A673 (cell line): ENCODE measurements at regions not wholly inside any gene's neighbourhood (a gene's known extent, or its start where the extent isn't known, plus 50 kb on each side); places are given as distances from the start of the nearest gene placed in this dataset.

Experiments used
- BruUV-seq: library from RNA; stranded (reverse); fragments of 400-500 nt; replicated peaks from 2 replicates; lab custom pipeline; 2021; lab: Mats Ljungman, UMichigan
- CTCF ChIA-PET: fragments of 300-600 bp; sonication (Branson Sonifier 250); formaldehyde crosslinking; loops from one replicate; lab custom pipeline; 2022; ENCODE audit warnings: antibody characterized with exemption; lab: Charles Lee
- POLR2A ChIA-PET: fragments of 300-600 bp; sonication (Branson Sonifier 250); formaldehyde crosslinking; loops from one replicate; lab custom pipeline; 2022; ENCODE audit warnings: antibody characterized with exemption; ENCODE audit not compliant: low non-redundant PET; lab: Charles Lee
- DNase-seq: peaks from one replicate; pipeline ENCODE4 v3.0.0-alpha.2; 2015; ENCODE audit warnings: low spot score
- H3K27ac ChIP-seq: fragments of 200-600 bp; sonication (generic); 2 replicates; pipeline ENCODE4 v1.5.1; 2016; ENCODE audit warnings: mixed run types, low read depth, mild to moderate bottlenecking, mixed read lengths, antibody characterized with exemption, low read length; ENCODE audit not compliant: poor library complexity, severe bottlenecking
- H3K27me3 ChIP-seq: fragments of 200-600 bp; sonication (generic); replicated peaks from 2 replicates; pipeline ENCODE4 v1.6.1; 2017; ENCODE audit warnings: mixed run types, low read depth, mild to moderate bottlenecking, mixed read lengths, antibody characterized with exemption, low read length; ENCODE audit not compliant: insufficient read depth, poor library complexity
- H3K36me3 ChIP-seq: fragments of 200-600 bp; sonication (generic); 2 replicates; pipeline ENCODE4 v1.6.1; 2016; ENCODE audit warnings: mixed run types, mild to moderate bottlenecking, mixed read lengths, antibody characterized with exemption, low read length; ENCODE audit not compliant: insufficient read depth, poor library complexity, severe bottlenecking
- H3K4me1 ChIP-seq: fragments of 200-600 bp; sonication (generic); 2 replicates; pipeline ENCODE4 v1.6.1; 2017; ENCODE audit warnings: mixed run types, mild to moderate bottlenecking, mixed read lengths, antibody characterized with exemption, low read length; ENCODE audit not compliant: insufficient read depth, poor library complexity, severe bottlenecking
- H3K4me3 ChIP-seq: fragments of 200-600 bp; sonication (generic); 2 replicates; pipeline ENCODE4 v1.5.1; 2016; ENCODE audit warnings: low read depth, mixed run types, mild to moderate bottlenecking, mixed read lengths, low read length; ENCODE audit not compliant: poor library complexity, severe bottlenecking
- H3K9me3 ChIP-seq: fragments of 200-600 bp; sonication (generic); 2 replicates; pipeline ENCODE4 v1.6.1; 2016; ENCODE audit warnings: mixed run types, low read depth, mild to moderate bottlenecking, mixed read lengths, antibody characterized with exemption, low read length; ENCODE audit not compliant: poor library complexity, severe bottlenecking
- CTCF ChIP-seq: fragments of 300-800, 200-600 bp; sonication (generic); conservative IDR thresholded peaks from 2 replicates; pipeline ENCODE4 v1.5.1; 2017; ENCODE audit warnings: low read depth, mild to moderate bottlenecking, antibody characterized with exemption, low read length, moderate library complexity, mixed read lengths
- EZH2 ChIP-seq: fragments of 200-600 bp; sonication (generic); IDR thresholded peaks from 2 replicates; pipeline ENCODE4 v1.6.1; 2017; ENCODE audit warnings: borderline replicate concordance, low read depth, mild to moderate bottlenecking, mixed read lengths, antibody characterized with exemption, low read length; ENCODE audit not compliant: poor library complexity, severe bottlenecking
- intact Hi-C: fragments of 100-400 bp; cut with micrococcal nuclease; formaldehyde crosslinking; loops from one replicate; pipeline ENCODE4 v1.10.0; 2022; ENCODE audit not compliant: unreplicated experiment

DNA sequence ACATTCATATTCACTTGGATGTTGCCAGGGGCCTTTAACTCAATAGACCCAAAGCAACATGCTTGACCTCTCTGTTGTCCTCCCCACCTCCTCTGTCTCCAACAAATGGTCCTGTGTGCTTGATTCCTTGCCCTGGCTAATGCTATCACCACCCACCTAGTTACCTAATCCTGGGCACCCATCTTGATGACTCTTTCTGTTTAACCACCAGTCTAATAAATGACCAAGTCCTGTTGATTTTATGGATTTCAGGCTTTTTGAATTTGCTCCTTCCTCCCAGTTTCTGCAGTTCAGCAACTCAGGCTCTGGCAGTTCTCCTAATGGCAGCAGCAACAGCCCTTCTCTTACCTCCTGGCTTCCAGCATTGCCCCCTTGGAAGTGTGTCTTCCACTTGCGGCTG, 246.3 kb upstream of the KLF4 start:
- no TSS peak for BruUV-seq
- Histone ChIP-seq H3K27me3 (no peaks in the 10 kb centered on the region), H3K27ac (no peak overlapping the region), H3K36me3 (no peaks in the 10 kb centered on the region), H3K9me3 (no peaks in the 10 kb centered on the region), H3K4me3 (no peak overlapping the region), H3K4me1 (no peaks in the 10 kb centered on the region)
- no peak for TF ChIP-seq EZH2
- no peak for TF ChIP-seq CTCF
- ChIA-PET CTCF (no interaction called here), POLR2A (no interaction called here)
- intact Hi-C loops, result no loop called here
- DNase-seq, result no peak

GRCh38 chr9:107734256-107735013, 244.9 kb upstream of the KLF4 start:
- BruUV-seq, result no TSS peak
- Histone ChIP-seq H3K27ac (no peak overlapping the region), H3K27me3 (no peaks in the 10 kb centered on the region), H3K9me3 (no peaks in the 10 kb centered on the region), H3K4me1 (no peaks in the 10 kb centered on the region), H3K4me3 (no peak overlapping the region), H3K36me3 (no peaks in the 10 kb centered on the region)
- no peak for TF ChIP-seq CTCF
- TF ChIP-seq EZH2, result no peak
- ChIA-PET POLR2A (no interaction called here), CTCF (no interaction called here)
- intact Hi-C loops, result no loop called here
- DNase-seq, result no peak

GRCh38 chr9:107733523-107733894, 243.9 kb upstream of the KLF4 start:
- Histone ChIP-seq H3K27me3 (no peaks in the 10 kb centered on the region), H3K4me1 (no peaks in the 10 kb centered on the region), H3K27ac (no peak overlapping the region), H3K9me3 (no peaks in the 10 kb centered on the region), H3K36me3 (no peaks in the 10 kb centered on the region), H3K4me3 (no peak overlapping the region)
- TF ChIP-seq CTCF, result no peak
- TF ChIP-seq EZH2, result no peak
- DNase-seq, result no peak
- ChIA-PET CTCF (no interaction called here), POLR2A (no interaction called here)
- BruUV-seq, result no TSS peak
- intact Hi-C loops, result no loop called here
